EL (cell line): ENCODE measurements at regions not wholly inside any gene's neighbourhood (a gene's known extent, or its start where the extent isn't known, plus 50 kb on each side); places are given as distances from the start of the nearest gene placed in this dataset.
"Not testable (repeated sequence)": the region's sequence is repeated elsewhere in the genome, so short reads cannot be mapped to it uniquely, and the experiment has no call there.

Experiments used
- DNase-seq: peaks from one replicate; pipeline ENCODE4 v3.0.0-alpha.2; 2016

DNA sequence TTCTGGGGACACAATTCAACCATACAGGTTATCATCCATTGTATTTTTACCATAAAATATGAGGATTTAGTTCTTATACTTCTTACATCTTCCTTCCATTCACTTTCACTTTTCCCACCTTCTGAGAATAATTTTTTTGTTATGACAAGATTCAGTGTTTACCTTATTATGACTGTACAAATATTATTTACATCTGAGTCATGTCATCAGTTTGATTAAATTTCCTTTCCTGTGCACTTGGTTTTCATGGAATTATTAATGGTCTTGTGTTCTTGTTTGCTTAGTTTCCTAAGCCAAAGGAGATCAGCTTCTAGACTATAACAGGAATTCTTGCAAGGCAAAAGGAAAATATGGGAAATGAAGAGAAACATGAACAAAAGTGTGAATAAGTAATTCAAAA is 366.5 kb downstream of the TMEM38B start:
- DNase-seq = no peak

GRCh38 chr9:106062250-106062649 is 367.9 kb downstream of the TMEM38B start:
- DNase-seq = no peak

DNA sequence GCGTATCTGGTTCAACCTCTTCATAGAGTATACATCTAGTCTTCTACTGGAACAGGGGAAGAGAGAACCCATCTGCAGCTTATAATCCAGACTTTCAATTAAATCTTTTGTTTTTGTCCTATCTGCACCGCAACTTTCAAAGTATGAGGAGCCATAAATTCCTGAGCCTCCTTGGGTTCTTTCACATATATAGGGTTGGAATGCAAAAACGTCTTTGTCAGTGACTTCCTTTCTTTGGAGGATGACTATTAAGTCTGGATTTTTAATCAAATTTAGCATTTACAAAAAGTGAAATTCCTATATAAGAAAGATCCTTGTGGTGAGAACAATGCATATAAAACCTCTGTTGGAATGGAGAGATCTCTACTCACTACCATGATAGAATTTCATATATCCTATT is 370.8 kb downstream of the TMEM38B start:
- DNase-seq = peak; percentile 8

- DNase-seq = no peak
Measured at GRCh38 chr9:106065579-106066214, 371.4 kb downstream of the TMEM38B start.

DNA sequence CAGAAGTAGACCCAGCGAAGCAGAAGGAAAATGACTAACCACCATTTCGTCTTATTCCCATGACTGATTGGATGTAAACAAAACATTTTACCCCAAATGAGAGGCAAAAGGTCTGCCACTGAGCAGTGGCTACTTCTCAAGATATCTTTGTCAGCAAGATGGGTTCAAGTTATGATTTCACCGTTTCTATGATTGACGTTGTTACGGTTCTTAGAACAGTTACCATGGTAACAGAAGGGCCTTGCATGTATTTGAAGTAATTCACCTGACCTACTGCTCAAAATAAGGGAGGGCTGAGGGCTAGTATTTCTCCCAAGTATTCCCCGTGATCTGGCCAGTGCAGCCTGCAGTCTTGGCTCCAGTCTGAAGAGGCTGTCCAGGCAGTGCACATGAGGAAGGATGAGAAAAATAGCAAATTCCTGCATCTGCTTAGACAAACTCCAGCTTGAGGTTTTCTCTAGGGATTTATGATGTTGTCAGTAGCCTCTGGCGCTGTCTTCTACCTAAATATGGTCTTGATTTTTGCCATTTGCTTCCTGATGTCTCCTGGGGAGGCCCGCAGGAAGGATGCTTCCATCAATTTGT is 372.7 kb downstream of the TMEM38B start:
- no peak for DNase-seq

DNA sequence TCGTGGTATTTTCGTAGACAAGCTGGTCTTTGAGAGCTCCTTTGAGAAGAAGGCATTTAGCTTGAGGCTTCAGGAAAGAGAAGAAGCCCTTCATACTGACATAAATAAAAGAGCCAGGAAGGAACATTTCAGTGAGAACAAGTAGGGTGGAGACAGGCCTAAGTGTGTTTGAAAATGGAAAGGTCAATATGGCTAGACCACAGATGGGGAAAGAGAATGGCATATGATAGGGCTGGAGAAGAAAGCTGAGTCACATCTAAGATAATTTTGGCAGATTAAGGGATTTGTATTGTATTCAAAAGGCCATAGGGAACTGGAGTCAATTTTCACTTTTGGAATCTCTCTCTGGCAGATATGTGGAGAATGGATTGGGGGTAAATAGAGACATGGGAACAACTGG is 374.9 kb downstream of the TMEM38B start:
- DNase-seq = no peak

GRCh38 chr9:106072421-106072820 is 378.1 kb downstream of the TMEM38B start:
- no peak for DNase-seq

- DNase-seq = no peak
Measured at GRCh38 chr9:106074006-106074405, 379.7 kb downstream of the TMEM38B start.

DNA sequence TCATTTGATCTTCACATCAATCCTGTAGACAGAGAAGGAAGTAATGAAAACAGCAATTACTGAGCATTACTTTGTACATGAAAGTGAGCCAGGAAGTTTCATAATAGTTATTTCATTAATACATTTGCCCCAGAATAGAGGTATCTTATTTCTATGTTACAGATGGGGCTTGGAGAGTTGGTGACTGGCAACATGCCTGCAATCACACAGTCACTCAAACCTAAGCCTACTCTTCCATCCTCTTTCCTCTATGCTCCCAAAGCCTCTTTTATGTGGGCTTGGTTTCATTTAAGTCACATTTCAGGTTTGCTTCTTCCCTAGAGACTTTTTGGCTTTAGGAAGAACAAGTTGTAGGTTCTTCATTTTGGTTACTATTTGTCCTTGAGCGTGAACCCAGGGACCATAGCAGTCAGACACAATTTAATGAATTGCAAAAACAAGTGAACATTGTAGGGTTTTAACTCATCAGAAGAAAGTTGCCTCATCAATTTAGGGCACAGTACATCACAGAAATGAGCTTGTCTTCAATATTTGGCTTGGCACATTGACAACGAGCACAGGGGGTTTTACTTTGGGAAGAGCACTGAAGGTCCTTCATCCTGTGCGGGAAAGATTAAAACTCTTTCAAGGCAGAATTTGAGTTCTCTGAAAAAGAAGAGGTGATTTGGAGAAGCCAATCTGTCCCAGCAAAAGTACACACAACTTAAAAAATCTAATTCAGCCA is 381.1 kb downstream of the TMEM38B start:
- DNase-seq = no peak

DNA sequence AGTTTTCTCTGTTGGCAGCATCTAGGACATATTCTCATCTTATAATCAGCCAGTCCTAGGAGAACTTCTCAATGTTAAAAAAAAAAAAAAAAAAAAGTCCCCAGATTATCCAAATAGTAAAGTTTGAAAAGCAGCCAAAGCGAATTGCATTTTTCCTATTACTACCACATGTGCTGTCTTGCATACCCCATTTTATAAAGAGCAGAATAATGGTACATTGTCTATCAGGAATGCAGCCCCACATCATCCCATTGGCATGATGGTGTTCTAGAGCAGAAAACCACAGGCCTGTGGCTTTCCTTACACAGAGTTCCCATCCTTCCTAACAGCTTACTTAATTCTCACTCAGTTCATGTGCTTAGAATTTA is 381.6 kb downstream of the TMEM38B start:
- DNase-seq = peak; percentile 78

- DNase-seq = no peak
Measured at GRCh38 chr9:106076711-106077110, 382.4 kb downstream of the TMEM38B start.

- no peak for DNase-seq
Measured at GRCh38 chr9:106077731-106078130, 383.4 kb downstream of the TMEM38B start.

- DNase-seq = no peak
Measured at GRCh38 chr9:106082621-106083020, 388.3 kb downstream of the TMEM38B start.

DNA sequence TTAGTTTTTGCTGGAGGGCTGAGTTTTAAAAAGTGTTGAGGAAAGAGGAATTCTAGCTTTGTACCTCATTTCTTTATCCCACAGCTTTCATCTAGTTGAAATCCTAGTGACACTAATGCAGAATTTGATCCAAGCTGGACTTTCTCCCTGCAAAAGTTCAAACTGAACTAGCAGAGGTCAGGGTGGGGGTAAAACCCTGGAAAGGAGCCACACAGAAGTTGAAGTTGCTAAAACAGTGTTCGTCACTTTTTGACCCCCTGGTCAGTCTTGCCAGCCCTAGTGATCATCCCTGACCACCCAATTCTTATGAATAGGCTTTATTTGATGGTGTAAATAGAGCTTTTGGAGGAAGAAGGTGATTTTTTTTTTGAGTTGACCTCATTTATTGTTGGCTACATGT is 390.4 kb downstream of the TMEM38B start:
- no peak for DNase-seq

DNA sequence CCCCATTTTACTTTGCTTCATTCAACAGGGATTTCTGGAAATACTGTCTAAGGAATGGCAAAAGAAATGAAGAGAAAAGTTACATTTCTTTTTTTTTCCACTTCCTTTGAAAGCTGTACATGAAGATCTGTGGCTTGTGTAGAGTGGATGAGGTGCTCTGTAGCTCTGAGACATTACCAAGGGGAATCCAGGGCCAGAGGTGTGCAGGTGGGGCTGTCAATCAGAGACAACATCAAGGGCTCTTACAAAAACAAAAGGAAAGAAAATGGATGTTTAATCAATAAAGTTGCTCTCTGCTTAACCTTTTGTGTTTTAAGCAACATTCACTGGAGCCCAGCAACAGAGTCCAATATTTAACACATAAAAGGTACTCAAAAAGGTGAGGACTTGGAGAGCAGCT is 391.1 kb downstream of the TMEM38B start:
- DNase-seq = no peak

DNA sequence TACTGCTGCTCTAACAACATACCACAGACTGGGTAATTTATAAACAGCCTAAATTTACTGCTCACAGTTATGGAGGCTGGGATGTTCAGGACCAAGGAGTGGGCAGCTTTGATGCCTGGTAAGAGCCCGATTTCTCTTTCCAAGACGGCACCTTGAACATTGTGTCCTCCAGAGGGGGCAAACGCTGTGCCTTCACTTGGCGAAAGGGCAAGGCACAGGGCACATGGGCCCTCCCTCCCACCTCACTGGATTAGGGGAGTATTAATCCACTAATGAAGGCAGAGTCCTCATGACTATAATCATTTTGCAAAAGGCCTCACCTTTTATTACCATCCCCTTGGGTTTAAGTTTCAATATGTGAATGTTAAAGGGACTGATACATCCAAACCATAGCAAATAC is 397.7 kb downstream of the TMEM38B start:
- DNase-seq = no peak

GRCh38 chr9:106102821-106103220 is 408.5 kb downstream of the TMEM38B start:
- no peak for DNase-seq

DNA sequence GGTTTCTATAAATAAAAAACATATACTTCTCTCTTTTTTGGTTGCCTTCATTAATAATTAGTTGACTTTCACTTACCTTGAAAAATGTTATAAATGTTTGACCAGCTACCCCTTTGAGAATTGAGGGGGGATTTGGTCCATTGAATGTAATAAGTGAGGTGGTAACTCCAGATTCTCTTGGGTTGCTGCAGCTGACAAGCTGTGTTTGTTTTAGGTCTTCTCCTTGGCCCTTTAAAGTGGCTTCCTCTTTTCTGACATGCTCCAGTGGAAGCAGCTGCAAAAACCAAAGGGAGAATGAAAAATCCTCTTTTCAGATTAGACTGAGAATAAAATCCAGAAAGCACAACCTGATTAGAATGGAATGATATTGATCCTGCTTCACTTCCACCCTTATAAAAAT is 410.5 kb downstream of the TMEM38B start:
- no peak for DNase-seq

DNA sequence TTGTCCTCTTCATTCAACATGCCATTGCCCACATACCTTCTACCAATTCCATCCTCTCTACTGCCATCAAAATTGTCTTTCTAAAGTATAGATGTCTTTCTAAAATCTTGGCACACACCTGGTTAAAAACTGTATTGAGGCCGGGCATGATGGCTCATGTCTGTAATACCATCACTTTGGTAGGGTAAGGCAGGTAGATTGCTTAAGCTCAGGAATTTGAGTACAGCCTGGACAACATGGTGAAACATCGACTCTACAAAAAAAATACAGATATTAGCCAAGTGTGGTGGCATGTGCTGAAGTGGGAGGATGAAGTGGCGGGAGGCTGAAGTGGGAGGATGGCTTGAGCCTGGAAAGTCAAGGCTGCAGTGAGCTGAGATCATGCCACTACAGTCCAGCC is 412.1 kb downstream of the TMEM38B start:
- DNase-seq = no peak

DNA sequence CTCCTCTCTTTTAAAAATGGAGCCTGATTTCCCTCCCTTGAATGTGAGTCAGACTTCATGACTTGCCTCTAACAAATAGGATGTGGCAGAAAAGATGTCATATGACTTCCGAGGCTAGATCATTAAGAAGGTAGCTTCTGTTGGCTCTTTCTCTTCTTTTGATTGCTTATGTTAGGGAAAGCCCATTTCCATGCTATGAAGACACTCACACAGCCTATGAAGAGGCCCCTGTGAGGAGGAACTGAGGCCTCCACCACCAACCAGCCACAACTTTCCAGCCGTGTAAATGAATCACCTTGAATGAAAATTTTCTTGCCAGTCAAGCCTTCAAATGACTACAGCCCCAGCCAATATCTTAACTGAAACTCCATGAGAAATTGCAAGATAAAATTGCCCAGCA is 413.4 kb downstream of the TMEM38B start:
- no peak for DNase-seq

DNA sequence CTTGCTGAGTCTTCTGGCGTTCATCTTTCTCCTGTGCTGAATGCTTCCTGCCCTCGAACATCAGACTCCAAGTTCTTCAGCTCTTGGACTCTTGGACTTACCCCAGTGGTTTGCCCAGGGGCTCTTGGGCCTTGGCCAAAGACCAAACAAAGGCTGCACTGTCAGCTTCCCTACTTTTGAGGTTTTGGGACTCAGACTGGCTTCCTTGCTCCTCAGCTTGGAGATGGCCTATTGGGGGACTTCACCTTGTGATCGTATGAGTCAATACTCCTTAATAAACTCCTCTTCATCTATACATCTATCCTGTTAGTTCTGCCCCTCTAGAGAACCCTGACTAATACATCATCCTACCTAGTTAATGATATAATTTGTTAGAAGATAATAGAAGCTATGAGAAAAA is 415.4 kb downstream of the TMEM38B start:
- not testable (repeated sequence) for DNase-seq

DNA sequence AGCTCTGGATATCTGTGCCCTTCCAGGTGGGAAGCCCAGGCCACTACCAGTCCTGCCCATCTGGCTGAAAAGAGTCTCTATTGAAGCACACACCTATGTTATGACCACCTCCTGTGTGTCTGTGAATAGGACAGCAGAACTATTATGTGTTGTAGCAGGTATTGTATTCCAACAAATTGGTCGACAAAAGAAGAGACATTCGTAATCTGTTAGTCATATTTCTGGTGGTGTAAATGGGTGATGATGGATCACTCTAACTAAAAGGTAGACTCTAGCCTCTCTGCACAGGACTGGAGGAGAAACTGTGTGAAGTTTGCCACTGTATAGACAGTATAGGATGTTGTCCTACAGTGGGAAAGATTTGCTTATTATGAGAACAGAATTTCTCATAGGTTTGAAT is 416.1 kb downstream of the TMEM38B start:
- no peak for DNase-seq

- no peak for DNase-seq
Measured at GRCh38 chr9:106111039-106111730, 416.8 kb downstream of the TMEM38B start.

DNA sequence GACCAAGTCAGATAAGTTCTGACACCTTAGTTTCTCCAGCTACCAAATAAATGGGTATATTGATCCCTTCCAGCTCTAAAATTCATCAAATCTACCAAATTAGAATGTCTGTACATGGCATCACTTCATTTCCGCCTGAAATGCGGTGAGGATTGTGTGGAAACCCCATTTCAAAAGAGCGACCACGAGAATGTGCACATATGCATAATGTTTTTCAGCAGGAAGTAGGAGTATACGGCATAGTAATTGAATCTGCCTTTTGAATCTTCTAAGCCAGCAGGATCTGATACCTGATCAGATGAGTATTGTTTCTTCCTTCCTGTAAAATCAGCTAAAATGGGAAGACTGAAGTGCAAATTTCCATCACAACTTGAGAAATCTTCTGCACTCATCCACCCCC is 418.6 kb downstream of the TMEM38B start:
- no peak for DNase-seq
